NCI-H2029 (cell line): ENCODE measurements at regions not wholly inside any gene's neighbourhood (a gene's known extent, or its start where the extent isn't known, plus 50 kb on each side); places are given as distances from the start of the nearest gene placed in this dataset.
"Not testable (repeated sequence)": the region's sequence is repeated elsewhere in the genome, so short reads cannot be mapped to it uniquely, and the experiment has no call there.

ENCODE experiments used
- DNase-seq: peaks from one replicate; lab custom pipeline; 2025; lab: John Stamatoyannopoulos, UW

- DNase-seq: no peak
These were observed 2447.7 kb downstream of the PCDH9 start for GRCh38 chr13:64782466-64782865.

- DNase-seq: no peak
These were observed 2452.1 kb downstream of the PCDH9 start for GRCh38 chr13:64778002-64778401.

DNA sequence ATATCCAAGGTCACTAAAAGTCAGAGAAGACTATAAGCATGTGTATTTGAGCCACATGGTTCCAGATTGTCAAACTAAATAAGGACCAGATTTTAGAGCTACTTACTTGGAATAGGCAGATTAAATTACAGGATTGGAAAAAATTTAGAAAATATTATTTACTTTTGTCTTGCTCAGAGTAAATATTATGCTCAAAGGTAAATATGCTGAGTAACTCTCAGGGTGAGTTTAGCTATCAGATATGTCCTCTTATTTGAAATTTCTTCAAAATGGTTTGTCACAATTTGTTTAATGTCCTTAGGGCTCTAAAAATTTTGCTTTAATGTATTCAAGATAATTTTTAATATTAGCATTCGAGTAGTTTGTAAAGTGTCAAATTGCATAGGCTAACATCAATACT is 2455.2 kb downstream of the PCDH9 start:
- no peak for DNase-seq

DNA sequence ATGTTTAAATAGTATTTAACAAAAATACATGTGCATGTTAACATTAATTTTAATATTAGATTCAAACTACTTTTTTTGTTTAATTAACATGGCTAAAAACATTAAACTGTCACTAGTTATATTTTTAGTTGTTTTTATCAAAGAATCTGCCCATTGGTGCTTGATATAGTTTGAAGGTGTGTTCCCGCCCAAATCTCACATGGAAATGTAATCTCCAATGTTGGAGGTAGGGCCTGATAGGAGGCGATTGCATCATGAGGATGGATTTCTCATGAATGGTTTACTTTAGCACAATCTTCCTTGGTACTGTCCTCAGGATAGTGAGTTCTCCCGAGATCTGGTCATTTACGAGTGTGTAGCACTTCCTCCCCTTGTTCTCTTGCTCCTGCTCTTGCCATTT is 2459.4 kb downstream of the PCDH9 start:
- DNase-seq: no peak

- no peak for DNase-seq
These were observed 2463.1 kb downstream of the PCDH9 start for GRCh38 chr13:64767054-64767453.

GRCh38 chr13:64765636-64766035 is 2464.5 kb downstream of the PCDH9 start:
- DNase-seq: no peak

GRCh38 chr13:64758521-64759244 is 2471.5 kb downstream of the PCDH9 start:
- no peak for DNase-seq

DNA sequence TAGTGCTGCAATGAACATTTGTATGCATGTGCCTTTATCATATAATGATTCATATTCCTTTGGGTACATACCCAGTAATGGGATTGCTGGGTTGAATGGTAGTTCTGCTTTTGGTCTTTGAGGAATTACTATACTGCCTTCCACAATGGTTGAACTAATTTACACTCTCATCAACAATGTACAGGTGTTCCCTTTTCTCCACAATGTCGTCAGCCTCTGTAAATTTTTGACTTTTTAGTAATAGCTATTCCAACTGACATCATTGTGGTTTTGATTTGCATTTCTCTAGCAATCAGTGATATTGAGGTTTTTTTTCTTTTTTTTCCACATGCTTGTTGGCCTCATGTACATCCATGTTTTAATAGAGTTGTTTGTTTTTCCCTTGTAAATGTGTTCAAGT is 2473.5 kb downstream of the PCDH9 start:
- DNase-seq: no peak

DNA sequence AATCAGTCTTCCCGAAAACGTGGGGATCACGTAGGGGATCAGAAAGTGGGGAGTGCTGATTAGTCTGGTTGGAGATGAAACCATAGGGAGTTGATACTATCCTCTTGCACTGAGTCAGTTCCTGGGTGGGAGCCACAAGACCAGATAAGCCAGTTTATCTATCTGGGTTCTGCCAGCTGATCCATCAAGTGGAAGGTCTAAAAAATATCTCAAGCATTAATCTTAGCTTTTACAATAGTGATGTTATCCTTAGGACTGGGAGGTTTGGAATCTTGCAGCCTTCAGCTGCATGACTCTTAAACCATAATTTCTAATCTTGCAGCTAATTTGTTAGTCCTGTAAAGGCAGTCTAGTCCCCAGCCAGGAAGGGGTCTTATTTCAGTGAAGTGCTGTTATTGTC is 2474.2 kb downstream of the PCDH9 start:
- DNase-seq: no peak

DNA sequence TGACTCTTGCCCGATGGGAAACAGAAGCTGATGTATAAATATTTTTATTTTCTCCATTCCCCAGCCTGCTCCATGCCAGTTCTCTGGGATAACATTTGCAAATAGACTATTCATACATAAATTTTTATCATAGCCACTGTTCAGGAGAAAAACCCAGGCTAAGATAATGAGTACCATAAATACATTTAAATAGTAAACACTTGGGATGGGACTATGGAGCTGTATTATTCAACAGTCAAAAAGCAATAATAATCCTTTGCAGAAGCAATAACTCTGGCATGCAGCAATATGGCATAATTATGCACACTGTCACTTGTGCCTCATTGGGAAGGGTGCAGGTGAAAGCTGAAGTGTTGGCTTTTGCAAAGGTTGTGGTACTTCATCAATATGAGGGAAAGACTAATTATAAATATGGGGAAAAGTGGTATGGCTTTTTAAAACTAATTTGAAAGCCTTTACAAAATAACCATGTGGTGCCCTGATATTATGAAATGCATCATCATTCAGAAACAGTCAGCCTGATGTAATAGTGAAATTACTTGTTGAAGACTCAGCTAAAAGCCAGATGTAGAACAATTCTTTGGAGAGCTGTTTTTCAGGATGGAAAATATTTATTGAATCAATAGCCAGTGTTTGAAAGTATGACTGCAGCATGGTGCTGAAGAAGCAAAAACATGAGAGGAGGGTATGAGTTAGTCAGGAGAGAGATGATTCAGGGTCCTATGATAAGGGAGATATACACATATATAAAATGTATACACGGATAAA is 2476.7 kb downstream of the PCDH9 start:
- no peak for DNase-seq

GRCh38 chr13:64749301-64749700 is 2480.8 kb downstream of the PCDH9 start:
- DNase-seq: no peak

DNA sequence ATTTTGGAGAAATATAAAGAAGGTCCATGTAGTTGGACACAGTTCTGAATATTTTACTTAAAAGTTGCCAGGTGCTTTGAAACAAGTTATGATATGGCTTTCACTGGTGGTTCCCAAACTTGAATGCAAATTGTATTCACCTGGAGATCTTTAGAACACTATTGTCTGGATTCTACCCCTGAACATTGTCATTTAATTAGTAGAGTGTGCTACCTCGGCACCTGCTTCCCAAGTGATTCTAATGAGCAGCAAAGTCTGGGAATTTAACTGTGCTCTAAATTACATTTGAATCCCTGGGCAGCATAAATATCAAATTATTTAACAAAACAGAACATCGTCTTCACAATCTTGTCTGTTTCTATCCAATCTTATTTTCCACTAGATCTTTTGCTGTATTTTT is 2483.3 kb downstream of the PCDH9 start:
- DNase-seq: no peak

DNA sequence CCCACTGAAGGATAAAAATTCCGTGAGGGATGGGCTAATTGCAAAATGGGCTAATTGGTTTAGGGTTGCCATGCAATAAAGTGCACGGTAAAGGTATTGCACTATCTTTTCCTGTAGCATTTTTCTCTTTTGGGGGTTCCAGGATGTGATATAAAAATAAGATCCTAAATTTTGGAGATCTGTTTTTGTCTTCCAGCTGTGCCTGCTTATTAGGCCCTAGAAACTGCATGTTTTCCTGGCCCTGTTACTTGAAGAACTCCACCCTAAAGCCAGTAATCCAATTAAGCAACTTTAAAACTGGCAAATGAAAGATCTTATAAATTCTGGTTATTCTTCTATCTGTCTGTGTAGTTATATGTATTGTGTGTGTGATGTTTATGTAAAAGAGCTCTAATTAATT is 2489.6 kb downstream of the PCDH9 start:
- no peak for DNase-seq

- DNase-seq: no peak
These were observed 2504.6 kb downstream of the PCDH9 start for GRCh38 chr13:64725492-64725891.

DNA sequence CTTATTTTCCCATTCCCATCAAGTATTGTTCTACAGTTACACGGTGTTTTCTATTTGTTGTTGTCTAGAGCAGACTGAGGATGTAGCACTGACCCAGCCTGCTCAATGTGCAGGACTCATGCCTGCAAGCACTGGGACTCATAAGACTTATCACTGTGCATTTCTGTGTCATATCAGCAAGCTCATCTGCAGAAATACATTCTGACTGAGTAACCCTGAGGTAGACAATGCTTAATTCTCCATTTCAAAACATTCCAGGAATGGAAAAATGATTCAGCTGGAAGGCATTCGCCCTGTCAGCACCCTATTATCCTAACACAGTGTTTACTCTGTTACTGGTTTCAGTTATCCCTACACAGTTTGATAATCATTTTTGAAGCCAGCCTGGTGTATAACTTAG is 2506.4 kb downstream of the PCDH9 start:
- DNase-seq: no peak

DNA sequence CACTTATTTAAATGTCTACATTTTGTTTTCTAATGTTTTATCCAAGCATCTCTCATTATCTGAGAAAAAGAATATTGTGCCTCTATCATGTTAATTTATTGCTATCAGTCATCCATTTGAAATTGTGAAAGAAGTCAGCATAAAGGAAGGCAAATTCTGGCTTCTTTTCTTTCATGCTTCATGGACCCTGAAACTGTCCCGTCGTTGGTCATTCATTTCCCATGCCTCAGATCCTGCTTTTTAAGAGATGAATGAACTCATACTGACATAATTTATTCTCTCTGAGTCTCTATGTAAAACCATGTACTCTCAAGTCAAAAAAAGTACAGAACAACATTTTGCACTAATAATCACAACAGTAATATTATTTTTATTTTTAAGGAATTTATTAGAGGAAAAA is 2512.0 kb downstream of the PCDH9 start:
- no peak for DNase-seq

DNA sequence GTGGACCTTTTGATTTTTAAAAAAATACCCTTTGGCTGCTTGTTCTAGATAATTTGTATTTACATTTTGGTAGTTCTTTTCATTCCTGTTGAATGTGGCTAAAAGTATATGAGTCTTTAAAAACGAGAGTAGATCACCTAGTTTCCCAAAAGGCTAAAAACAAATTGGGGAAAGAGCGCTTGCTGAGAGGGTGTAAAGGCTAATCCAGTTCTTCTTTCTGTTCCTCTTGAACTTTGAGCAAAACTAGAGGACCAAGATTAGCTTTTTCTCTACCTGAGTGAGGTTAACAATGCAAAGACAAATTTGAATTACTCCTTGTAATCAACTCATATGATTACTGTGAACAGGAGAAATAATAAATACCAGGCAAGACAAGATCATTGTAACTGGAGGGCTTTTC is 2513.2 kb downstream of the PCDH9 start:
- DNase-seq: no peak

GRCh38 chr13:64709079-64709478 is 2521.1 kb downstream of the PCDH9 start:
- DNase-seq: no peak

DNA sequence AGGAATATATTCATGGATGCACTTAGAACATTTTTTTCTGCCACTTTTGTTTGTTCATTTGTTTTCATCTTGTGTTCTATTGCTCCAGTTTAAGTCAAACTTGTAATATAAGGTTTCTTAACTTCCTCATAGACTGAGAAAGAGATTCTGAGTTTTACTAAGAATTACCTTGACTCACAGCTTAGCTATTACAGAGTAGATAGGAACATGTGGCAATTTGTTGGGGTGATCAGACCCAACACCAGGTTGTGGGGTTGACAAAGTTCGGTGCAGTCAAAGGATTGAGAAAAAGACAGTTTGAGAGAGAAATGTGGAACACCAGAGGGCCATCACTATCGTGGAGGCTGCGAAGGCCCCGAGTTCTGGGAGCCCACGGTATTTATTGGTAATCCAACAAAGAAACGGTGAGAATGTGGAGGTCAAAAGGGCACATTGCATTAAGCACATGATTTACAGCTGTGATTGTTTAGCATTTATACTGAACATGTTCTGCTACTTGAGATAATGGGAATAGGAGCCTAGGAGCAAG is 2526.0 kb downstream of the PCDH9 start:
- no peak for DNase-seq

- no peak for DNase-seq
These were observed 2532.9 kb downstream of the PCDH9 start for GRCh38 chr13:64697226-64697625.

GRCh38 chr13:64688893-64689677 is 2541.1 kb downstream of the PCDH9 start:
- no peak for DNase-seq

DNA sequence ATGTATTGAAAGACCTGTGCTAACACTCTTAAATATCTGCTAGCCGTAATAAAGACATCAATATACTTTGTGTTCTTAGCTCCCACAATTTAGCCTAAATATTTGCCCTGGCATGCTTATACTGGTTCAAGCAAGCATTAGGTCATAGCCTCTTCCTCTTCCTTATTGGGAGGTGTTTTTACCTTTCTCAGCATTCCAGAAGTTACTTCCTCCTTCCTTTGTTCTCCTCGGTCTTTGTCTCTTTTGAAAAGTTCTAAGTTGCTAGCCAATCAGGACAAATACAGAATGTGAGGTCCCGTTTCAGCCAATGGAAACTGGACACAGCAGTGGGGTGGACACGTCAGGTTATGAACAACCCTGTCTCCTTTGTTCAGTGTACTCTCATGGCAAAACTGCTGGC is 2543.6 kb downstream of the PCDH9 start:
- DNase-seq: not testable (repeated sequence)
